ENCODE measurements at regions not wholly inside any gene's neighbourhood (a gene's known extent, or its start where the extent isn't known, plus 50 kb on each side); places are given as distances from the start of the nearest gene placed in this dataset.

DNA sequence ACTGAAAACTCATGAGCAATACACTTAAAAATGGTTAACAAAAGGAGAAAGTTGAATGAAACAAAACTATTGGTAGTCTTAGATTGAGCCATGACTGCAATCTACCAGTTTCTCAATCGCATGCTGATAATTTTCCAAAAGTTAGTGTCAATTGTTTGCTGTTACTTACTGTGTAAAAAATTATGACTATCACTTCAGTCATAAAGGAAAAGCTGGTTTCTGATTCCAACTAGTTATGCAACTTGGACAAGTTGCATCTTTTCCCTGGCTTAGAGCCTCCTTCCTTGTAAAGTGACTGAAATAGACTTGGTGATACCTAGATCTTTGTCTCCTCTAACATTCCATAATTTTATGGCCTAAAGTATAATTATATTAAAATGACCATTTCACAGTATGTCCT, 88.3 kb upstream of the PAK5 start:
- TF ChIP-seq JUN (IDR thresholded peaks at IDR 0.05; ENCODE audit: borderline replicate concordance, insufficient read depth, insufficient read length, low read depth) (no peak), POLR2A (IDR thresholded peaks at IDR 0.05; ENCODE audit: low read depth, low read length) (no peak), FOS (IDR thresholded peaks at IDR 0.05; ENCODE audit: borderline replicate concordance, insufficient read depth, low read length) (no peak), MYC (IDR thresholded peaks at IDR 0.05; ENCODE audit: low read depth, low read length) (no peak), EZH2 (IDR thresholded peaks at IDR 0.05; ENCODE audit: borderline replicate concordance, low read depth, low read length, severe bottlenecking) (no peak), POLR2AphosphoS5 (IDR thresholded peaks at IDR 0.05; ENCODE audit: insufficient read depth, low read depth, low read length) (no peak), GATA2 (IDR thresholded peaks at IDR 0.05; ENCODE audit: insufficient read depth, insufficient read length, low read depth, low read length) (no peak)
- TF ChIP-seq, protein P1, sequence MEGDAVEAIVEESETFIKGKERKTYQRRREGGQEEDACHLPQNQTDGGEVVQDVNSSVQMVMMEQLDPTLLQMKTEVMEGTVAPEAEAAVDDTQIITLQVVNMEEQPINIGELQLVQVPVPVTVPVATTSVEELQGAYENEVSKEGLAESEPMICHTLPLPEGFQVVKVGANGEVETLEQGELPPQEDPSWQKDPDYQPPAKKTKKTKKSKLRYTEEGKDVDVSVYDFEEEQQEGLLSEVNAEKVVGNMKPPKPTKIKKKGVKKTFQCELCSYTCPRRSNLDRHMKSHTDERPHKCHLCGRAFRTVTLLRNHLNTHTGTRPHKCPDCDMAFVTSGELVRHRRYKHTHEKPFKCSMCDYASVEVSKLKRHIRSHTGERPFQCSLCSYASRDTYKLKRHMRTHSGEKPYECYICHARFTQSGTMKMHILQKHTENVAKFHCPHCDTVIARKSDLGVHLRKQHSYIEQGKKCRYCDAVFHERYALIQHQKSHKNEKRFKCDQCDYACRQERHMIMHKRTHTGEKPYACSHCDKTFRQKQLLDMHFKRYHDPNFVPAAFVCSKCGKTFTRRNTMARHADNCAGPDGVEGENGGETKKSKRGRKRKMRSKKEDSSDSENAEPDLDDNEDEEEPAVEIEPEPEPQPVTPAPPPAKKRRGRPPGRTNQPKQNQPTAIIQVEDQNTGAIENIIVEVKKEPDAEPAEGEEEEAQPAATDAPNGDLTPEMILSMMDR (IDR thresholded peaks at IDR 0.05; ENCODE audit: extremely low read depth in 1 of 2, insufficient read depth in 1 of 2, low read depth in 1 of 2, low read length in 2 of 2) = no peak
- TF ChIP-seq, protein P2, sequence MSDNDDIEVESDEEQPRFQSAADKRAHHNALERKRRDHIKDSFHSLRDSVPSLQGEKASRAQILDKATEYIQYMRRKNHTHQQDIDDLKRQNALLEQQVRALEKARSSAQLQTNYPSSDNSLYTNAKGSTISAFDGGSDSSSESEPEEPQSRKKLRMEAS (IDR thresholded peaks at IDR 0.05; ENCODE audit: insufficient read depth, insufficient read length) = no peak

All from endothelial cell of umbilical vein (primary cell).